Thoracic aorta (tissue), 2 donors: ENCODE measurements at regions not wholly inside any gene's neighbourhood (a gene's known extent, or its start where the extent isn't known, plus 50 kb on each side); places are given as distances from the start of the nearest gene placed in this dataset.
A peak's percentile ranks its signal among the peaks of the same experiment; 100 is the strongest.

ENCODE experiments used
- ATAC-seq: fragments of 150-250 bp; one replicate; pipeline ENCODE4 v1.8.0; 2017; ENCODE audit warnings: low read depth; ENCODE audit not compliant: insufficient number of reproducible peaks, low FRiP score
- DNase-seq: peaks from one replicate; pipeline ENCODE4 v3.0.0-alpha.2; 2020; ENCODE audit warnings: low spot score
- H3K27ac ChIP-seq, 2 donors: fragments of 200-600 bp; sonication (generic); 1 replicate in 1 of 2; 2 replicates in 1 of 2; pipeline ENCODE4 v1.5.1; 2016; ENCODE audit warnings: mild to moderate bottlenecking in 2 of 2, moderate library complexity in 2 of 2
- H3K27me3 ChIP-seq: fragments of 200-600 bp; sonication (generic); replicated peaks from 2 replicates; pipeline ENCODE4 v1.6.0; 2016; ENCODE audit warnings: mild to moderate bottlenecking; ENCODE audit not compliant: insufficient read depth
- H3K36me3 ChIP-seq: fragments of 200-600 bp; sonication (generic); one replicate; pipeline ENCODE4 v1.5.1; 2016
- H3K4me1 ChIP-seq, 2 donors: fragments of 200-600 bp; sonication (generic); 1 replicate in 1 of 2; 2 replicates in 1 of 2; pipeline versions ENCODE4 v1.5.1 to v1.6.0; 2016; ENCODE audit warnings: low read depth in 2 of 2, mild to moderate bottlenecking in 1 of 2; ENCODE audit not compliant: control insufficient read depth in 1 of 2
- H3K4me3 ChIP-seq: fragments of 200-600 bp; sonication (generic); 2 replicates; pipeline ENCODE4 v1.5.1; 2016; ENCODE audit warnings: mild to moderate bottlenecking
- H3K9me3 ChIP-seq: fragments of 200-600 bp; sonication (generic); 2 replicates; pipeline ENCODE4 v1.5.1; 2016
- CTCF ChIP-seq: fragments of 200-600 bp; sonication (generic); IDR thresholded peaks from one replicate; pipeline ENCODE4 v1.5.1; 2019; ENCODE audit warnings: antibody characterized with exemption

GRCh38 chr2:225773148-225773547 is 373.6 kb downstream of the NYAP2 start:
- H3K27me3 ChIP-seq: no peaks in the 10 kb centered on the region
- H3K4me1 ChIP-seq: peaks cover 6 to 14% of the 10 kb centered on the region in 2 donors
- H3K36me3 ChIP-seq: no peaks in the 10 kb centered on the region
- DNase-seq (no peak), ATAC-seq (no peak)
- H3K9me3 ChIP-seq: no peaks in the 10 kb centered on the region
- no peak overlapping the region for H3K27ac ChIP-seq
- H3K4me3 ChIP-seq: no peak overlapping the region
- no peak for TF ChIP-seq CTCF

- no peak for ATAC-seq
- no peak for TF ChIP-seq CTCF
- Histone ChIP-seq H3K36me3 (no peaks in the 10 kb centered on the region), H3K4me3 (no peak overlapping the region), H3K4me1 (peaks cover 11 to 22% of the 10 kb centered on the region in 2 donors), H3K27me3 (no peaks in the 10 kb centered on the region), H3K27ac (no peak overlapping the region), H3K9me3 (no peaks in the 10 kb centered on the region)
- no peak for DNase-seq
These were observed 372.2 kb downstream of the NYAP2 start for GRCh38 chr2:225771701-225772100.

- Histone ChIP-seq H3K27ac (no peak overlapping the region), H3K4me1 (peaks cover 22 to 46% of the 10 kb centered on the region in 2 donors), H3K9me3 (no peaks in the 10 kb centered on the region), H3K27me3 (no peaks in the 10 kb centered on the region), H3K4me3 (no peak overlapping the region), H3K36me3 (no peaks in the 10 kb centered on the region)
- no peak for DNase-seq
- ATAC-seq: no peak
- no peak for TF ChIP-seq CTCF
These were observed 369.2 kb downstream of the NYAP2 start for GRCh38 chr2:225768741-225769140.

- Histone ChIP-seq H3K9me3 (no peaks in the 10 kb centered on the region), H3K27me3 (no peaks in the 10 kb centered on the region), H3K4me3 (peak overlapping the region; percentile 33), H3K27ac (peak overlapping the region; percentile 62 to 71), H3K4me1 (peaks cover 16 to 33% of the 10 kb centered on the region in 2 donors), H3K36me3 (no peaks in the 10 kb centered on the region)
- peak; percentile 36 for ATAC-seq
- no peak for TF ChIP-seq CTCF
- no peak for DNase-seq
These were observed 366.9 kb downstream of the NYAP2 start for GRCh38 chr2:225766431-225766830.

- no peaks in the 10 kb centered on the region for H3K27me3 ChIP-seq
- TF ChIP-seq CTCF: no peak
- DNase-seq (no peak), ATAC-seq (no peak)
- no peaks in the 10 kb centered on the region for H3K9me3 ChIP-seq
- H3K4me3 ChIP-seq: peak overlapping the region; percentile 33
- no peaks in the 10 kb centered on the region for H3K36me3 ChIP-seq
- H3K27ac ChIP-seq: peak overlapping the region; percentile 62 to 71
- H3K4me1 ChIP-seq: peaks cover 16 to 33% of the 10 kb centered on the region in 2 donors
These were observed 366.3 kb downstream of the NYAP2 start for GRCh38 chr2:225765820-225766219.
